A673 (cell line): ENCODE measurements at regions not wholly inside any gene's neighbourhood (a gene's known extent, or its start where the extent isn't known, plus 50 kb on each side); places are given as distances from the start of the nearest gene placed in this dataset.

Experiments used
- EZH2 ChIP-seq: fragments of 200-600 bp; sonication (generic); IDR thresholded peaks from 2 replicates; pipeline ENCODE4 v1.6.1; 2017; ENCODE audit warnings: borderline replicate concordance, low read depth, mild to moderate bottlenecking, mixed read lengths, antibody characterized with exemption, low read length; ENCODE audit not compliant: poor library complexity, severe bottlenecking
- TF ChIP-seq, protein P1 (sequence below): fragments of 300-800, 200-600 bp; sonication (generic); conservative IDR thresholded peaks from 2 replicates; pipeline ENCODE4 v1.5.1; 2017; ENCODE audit warnings: low read depth, mild to moderate bottlenecking, antibody characterized with exemption, low read length, moderate library complexity, mixed read lengths

DNA sequence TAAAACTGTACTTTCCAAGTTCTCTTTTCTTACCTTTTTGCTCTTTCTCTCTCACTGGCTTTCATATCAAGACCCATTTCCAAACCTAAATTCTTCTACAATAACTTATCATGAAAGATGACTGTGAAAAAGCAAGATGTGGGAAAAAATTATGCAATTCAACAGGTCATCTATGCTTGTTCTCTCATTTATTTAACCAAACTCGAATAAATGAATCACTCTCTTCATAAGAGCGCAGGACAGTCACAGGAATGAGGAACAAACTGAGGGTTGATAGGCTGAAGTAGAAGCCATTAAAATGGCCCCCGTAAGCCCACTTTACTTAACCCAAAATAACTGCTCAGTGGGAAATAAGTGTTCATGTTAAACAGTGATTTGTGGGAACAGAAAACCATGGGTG is 1289.7 kb upstream of the SORCS1 start:
- TF ChIP-seq, protein P1, sequence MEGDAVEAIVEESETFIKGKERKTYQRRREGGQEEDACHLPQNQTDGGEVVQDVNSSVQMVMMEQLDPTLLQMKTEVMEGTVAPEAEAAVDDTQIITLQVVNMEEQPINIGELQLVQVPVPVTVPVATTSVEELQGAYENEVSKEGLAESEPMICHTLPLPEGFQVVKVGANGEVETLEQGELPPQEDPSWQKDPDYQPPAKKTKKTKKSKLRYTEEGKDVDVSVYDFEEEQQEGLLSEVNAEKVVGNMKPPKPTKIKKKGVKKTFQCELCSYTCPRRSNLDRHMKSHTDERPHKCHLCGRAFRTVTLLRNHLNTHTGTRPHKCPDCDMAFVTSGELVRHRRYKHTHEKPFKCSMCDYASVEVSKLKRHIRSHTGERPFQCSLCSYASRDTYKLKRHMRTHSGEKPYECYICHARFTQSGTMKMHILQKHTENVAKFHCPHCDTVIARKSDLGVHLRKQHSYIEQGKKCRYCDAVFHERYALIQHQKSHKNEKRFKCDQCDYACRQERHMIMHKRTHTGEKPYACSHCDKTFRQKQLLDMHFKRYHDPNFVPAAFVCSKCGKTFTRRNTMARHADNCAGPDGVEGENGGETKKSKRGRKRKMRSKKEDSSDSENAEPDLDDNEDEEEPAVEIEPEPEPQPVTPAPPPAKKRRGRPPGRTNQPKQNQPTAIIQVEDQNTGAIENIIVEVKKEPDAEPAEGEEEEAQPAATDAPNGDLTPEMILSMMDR = no peak
- TF ChIP-seq EZH2 = no peak
